NCI-H1417 (cell line): ENCODE measurements at regions not wholly inside any gene's neighbourhood (a gene's known extent, or its start where the extent isn't known, plus 50 kb on each side); places are given as distances from the start of the nearest gene placed in this dataset.
"Not testable (repeated sequence)": the region's sequence is repeated elsewhere in the genome, so short reads cannot be mapped to it uniquely, and the experiment has no call there.

Experiments
- DNase-seq, 3 experiments: peaks; one replicate each; lab custom pipeline; 2025; lab: John Stamatoyannopoulos, UW

DNA sequence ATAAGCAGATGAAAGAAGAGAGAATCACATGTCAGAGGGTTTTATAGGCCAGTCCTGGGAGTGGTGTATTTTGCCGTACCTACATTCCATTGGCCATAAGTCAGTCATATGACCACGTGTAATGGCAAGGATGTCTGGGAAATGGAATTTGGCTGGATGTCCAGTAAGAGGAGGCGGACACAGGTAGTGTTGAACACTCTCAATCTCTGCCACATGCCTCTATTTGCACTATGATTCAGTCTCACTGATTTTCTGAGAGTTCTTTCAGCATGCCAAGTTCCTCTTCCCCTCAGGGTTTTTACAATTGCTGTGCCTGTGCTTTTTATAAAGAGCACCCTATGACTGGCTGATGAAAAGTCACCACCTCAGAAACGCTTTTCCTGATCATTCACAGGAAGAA, 164.2 kb upstream of the GPR101 start:
- DNase-seq = no peak

GRCh38 chrX:137195991-137196390, 162.2 kb upstream of the GPR101 start:
- DNase-seq = no peak

- DNase-seq = no peak
Measured at GRCh38 chrX:137195296-137195695, 161.5 kb upstream of the GPR101 start.

DNA sequence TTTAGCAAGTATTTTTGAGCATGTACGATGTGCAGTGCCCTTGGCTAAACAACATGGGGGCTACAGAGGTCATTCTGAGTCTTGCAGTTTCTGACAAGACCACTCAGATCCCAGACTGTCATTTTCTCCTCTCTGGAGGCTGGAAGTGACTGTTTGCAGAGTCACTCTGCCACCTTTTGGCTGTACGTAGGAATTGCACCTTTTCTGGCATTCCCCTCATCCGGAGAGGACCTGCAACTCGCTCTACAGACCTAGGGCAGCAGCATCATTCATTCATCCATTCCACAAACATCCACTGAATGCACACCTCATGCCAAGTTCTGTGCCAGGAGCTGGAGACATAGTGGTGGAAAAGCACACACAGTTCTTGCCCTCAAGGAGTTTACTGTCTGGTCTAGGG, 160.4 kb upstream of the GPR101 start:
- DNase-seq = peak in 2 of 3 experiments; percentile 31 to 79

DNA sequence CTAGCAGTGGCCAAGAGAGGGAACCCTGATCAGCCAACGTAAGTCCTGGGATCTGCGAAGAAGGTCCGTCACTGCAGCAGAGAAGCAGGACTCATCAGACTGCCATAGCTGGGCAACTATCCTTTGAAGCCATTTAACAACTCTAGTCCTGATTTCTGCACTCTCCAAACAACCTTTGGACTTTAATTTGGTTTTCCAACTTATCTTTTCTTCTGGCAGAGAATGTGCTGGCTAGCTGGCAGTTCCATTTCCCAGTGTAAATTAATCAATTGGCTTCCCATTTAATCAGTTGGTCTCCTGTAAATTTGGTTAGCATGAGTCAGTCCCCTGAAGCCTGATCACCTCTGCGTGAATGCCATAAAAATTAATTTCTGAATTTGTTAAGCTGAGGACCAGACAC, 153.7 kb upstream of the GPR101 start:
- DNase-seq = no peak

- no peak for DNase-seq
Measured at GRCh38 chrX:137178392-137178791, 144.6 kb upstream of the GPR101 start.

- DNase-seq = no peak
Measured at GRCh38 chrX:137172317-137172948, 138.6 kb upstream of the GPR101 start.

GRCh38 chrX:137171626-137172025, 137.8 kb upstream of the GPR101 start:
- peak in 1 of 3 experiments; percentile 30 for DNase-seq

DNA sequence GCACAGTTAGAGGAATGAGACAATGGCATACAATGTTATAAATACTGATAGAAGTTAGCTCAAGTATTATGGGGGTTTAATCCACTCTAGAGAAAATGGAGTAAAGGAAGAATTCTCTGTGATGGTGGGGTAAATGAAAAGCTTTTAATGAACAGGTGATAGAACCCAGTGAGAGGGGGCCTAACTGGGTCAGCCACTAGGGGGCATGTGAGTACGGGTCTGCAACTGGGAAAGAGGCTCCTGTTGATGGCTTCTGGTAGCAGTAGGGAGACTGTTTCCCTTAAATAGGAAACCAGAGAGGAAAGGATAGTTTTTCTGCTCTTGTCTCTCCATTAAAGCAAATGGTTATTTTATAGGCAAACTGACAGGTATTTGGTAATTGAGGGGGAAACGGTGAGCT, 132.8 kb upstream of the GPR101 start:
- DNase-seq = peak in 2 of 3 experiments; percentile 6 to 46

GRCh38 chrX:137164329-137164728, 130.5 kb upstream of the GPR101 start:
- DNase-seq = no peak

DNA sequence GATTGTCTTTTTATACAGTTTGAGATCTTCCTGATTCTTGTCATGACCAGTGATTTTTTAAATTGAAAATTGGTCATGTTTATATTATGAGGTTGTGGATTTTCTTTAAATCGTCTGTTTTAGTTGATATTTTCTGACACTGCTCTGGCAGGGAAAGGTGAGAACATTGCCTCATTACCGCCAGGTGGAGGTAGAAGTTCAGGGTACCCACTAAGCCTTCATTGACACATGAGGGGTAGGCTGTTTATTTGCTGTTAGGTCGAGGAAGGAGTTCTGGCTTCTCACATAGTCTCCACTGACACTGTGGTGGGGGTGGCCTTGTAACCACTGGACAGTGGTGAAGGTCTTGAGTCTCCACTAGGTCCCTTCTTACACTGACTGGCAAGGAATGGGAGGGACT, 117.6 kb upstream of the GPR101 start:
- DNase-seq = no peak

DNA sequence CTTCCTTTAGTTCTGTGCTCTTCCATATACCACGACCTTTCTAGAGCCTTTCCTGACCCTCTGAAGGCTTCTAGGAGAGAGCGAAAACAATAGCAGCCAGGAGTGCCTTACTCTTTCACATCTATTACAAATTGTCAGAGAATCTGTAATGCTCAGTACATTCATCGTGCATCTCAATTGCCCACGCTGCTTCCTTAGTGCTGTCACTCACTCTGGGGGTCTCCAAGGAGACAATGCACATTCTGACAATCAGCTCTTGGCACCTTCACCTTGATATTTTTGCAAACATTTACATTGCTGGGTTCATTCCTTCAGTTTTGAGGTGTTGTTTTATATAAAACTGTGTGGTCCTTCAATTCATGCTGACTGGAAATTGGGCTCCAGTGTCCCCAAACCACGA, 110.1 kb upstream of the GPR101 start:
- no peak for DNase-seq

- not testable (repeated sequence) for DNase-seq
Measured at GRCh38 chrX:137122651-137123050, 88.9 kb upstream of the GPR101 start.

- DNase-seq = no peak
Measured at GRCh38 chrX:137119049-137119448, 85.3 kb upstream of the GPR101 start.

GRCh38 chrX:137118536-137118935, 84.7 kb upstream of the GPR101 start:
- no peak for DNase-seq

DNA sequence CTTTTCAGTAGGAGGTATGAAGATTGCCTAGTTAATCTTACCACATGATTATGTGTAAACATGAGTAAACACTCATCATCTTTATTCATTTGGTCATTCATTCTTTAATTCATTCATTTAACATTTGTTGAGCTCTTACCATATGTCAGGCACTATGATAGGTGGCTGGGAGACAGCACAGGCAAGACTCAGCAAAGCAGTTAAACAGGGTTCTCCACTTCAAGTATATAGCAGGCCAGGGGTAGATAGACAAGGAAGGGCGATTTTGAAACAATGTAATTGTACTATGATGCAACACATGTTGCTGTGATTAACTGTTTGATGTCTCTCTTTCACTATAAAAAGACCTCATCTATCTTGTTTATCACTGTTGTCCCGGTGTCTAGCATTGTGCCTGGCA, 84.3 kb upstream of the GPR101 start:
- no peak for DNase-seq

DNA sequence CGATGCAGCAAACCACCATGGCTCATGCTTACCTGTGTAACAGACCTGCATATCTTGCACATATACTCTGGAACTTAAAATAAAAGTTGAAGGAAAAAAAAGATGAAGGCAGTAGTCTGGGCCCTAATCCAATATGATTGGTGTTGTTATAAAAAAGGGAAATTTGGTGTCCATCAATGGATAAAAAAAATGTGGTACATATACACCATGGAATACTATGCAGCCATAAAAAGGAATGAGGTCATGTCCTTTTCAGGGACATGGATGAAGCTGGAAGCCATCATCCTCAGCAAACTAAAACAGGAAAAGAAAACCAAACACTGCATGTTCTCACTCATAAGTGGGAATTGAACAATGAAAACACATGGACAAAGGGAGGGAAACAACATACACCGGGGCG, 74.1 kb upstream of the GPR101 start:
- DNase-seq = not testable (repeated sequence)

DNA sequence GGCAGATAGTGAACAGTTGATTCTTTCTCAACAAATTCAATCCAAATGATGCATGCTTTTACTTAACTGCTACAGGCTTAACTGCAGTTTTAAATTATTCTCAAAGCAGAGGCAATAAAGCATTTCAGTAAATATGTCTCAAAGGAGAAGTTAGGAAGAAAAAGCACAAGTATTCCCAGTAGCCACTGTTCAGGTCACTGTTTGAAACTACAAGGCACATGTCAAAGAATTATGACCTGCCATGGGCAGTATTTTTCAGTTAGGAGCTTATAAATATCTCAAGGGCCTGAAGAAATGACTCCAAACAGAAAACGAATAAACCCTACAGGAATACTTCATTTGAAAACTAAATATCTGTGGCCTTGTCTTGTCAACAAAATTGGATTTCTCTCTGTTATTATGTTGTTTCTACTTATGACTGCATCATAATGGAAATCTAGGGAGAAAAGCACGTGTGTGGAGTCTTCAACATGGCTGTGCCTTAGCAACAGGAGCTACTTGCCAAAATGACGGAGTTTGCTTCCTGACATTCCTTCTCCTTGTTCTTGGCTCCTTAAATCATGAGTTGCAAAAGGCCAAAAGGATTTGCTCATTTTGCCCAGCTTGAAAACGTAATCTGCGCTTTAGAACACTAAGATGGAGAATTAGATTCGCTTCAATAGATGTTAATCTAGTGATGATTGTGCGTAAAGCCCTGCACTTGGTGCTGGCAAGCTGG, 67.6 kb upstream of the GPR101 start:
- no peak for DNase-seq
